ENCODE measurements at regions not wholly inside any gene's neighbourhood (a gene's known extent, or its start where the extent isn't known, plus 50 kb on each side); places are given as distances from the start of the nearest gene placed in this dataset.
A peak's percentile ranks its signal among the peaks of the same experiment; 100 is the strongest.

DNA sequence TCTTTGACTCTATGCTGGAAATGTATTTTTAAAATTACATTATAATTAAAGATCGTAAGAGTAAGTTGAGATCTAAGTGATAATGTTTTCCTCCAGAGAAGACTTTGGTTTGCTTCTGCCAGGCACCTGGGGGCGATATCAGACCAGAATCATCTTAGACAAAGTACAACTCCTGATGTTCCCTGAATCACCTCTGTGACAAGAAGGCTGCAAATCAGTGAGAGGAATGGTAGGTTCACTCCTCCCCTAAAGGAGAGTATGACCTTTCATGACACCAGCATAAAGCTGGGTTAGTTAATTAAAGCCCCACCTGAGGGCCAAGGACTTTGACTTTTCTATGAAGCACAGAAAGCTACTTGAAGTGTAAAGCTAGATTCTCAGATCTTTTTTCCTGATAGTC is 114.4 kb upstream of the DTNA start:
- FAIRE-seq, result no peak

DNA sequence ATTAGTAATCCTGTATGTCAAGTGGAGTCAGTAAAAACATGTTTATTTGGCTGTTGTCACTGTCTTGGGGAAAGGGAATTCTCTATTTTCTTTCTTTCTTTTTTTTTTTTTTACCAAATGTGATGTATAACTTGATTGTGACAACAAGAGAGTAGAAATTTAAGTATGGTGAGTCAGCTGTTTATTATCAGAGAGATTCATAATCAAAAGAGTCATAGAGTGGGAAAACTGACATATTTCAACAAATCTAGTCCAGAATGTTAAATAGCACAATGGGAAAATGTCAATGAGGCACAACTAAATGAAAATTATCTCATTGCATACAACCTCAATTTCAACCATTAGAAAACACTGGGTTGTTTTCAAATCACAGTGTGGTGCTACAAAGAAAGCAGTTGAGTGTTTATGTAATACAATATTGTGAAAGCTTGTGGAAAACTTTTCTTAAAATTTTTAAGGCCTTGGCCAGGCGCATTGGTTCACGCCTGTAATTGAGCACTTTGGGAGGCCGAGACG is 111.9 kb upstream of the DTNA start:
- FAIRE-seq, result no peak

DNA sequence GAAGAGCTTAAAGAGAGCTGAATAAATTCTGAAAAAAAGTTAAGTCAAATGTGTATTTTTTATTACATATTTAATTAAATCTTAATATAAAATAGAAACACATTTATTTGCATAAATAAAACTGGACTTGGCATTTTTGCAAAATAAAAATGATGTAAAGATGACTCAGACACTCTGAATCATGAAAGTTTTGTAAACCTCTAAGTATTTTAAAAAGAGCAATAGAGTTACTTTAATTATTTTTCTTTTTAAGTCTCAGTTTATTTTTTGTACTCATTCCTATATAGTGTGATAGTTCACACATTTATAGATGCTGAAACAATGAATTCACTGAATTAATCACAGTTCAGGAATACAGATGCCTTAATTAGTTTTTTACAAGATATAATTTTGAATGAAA is 109.9 kb upstream of the DTNA start:
- FAIRE-seq, result peak; percentile 33

DNA sequence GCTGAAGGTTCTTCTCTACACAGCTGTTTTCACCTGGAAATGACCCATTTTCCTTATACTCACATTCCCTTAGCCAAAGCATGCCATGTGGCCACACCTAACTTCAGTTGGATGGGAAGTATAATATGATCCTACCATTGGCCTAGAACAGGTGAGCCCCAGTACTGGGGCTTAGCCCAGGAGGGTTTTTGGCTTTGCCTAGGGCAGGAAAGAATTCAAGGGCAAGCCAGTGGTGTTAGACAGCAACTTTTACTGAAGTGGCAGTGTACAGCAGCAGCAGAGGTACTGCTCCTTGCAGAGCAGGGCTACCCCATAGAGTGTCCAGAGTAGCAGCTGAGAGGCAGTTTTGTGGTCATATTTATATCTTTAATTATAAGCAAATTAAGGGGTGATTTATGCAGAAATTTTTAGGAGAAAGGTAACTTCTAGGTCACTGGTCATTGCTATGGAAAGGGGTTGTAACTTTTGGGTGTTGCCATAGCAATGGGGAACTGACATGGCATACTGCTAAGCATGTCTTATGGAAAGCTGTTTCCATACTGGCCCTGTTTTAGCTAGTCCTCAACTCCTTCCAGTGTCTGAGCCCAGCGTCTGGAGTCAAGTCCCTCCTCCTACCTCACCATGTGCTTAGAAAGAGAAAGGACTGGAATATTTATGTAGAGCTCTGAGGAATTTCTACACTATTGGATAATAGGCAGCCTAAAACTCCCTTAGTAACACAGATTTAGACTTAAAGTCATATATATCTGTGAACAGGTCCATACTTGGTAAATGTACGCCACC is 109.0 kb upstream of the DTNA start:
- FAIRE-seq, result no peak

DNA sequence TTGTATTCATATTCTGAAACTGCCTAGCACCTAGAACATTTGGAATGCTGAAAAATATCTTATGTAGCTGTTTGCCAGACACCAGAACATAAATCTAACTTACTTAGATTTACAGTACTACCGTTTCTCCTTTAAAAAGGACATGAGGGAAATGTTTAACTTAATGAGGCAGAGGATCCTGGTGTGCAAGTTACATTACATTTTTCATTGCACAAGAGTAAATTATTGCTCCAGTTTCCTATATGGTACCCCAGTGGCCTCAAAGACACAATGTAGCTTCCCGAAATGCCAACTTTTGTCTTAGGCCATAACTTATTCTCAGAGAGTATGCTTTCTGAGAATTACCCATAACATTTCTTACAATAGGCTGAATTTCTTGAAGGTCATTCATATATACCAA is 105.5 kb upstream of the DTNA start:
- FAIRE-seq, result no peak

DNA sequence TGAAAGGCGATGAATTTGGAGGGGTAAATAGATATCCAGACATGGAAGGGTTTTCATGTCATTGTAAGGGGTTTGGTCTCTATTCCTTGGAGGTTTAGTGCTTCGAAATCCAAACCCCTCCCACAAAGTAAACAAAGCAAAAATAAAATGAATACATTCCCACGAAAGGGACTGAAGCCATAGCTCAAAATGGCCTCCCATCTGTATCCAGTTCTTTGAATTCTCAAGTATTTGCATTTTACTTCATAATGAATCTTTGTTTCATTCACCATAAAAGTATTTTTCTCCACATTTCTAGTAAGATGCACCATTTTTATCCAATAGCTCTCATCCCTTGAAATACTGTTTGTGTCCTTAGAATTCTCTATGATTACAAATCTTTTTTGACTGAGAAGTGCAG is 103.2 kb upstream of the DTNA start:
- FAIRE-seq, result no peak

DNA sequence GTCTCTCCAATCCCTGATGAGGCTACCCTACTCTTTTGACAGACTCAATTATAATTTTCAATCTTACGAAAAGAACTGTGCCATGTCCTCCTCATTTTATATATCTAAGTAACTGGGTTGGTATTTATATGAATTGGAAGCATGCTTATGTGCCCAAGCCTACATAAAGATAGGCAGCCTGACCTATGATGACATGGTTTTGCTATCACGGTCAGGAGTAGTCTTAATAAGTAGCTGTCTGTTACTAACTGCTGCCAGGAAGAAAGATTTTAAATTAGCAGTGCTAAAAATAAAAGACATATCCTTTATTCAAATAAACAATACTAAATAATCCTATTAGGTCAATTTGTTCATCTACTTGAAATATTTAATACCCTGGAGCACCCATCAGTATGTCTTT is 102.0 kb upstream of the DTNA start:
- no peak for FAIRE-seq

DNA sequence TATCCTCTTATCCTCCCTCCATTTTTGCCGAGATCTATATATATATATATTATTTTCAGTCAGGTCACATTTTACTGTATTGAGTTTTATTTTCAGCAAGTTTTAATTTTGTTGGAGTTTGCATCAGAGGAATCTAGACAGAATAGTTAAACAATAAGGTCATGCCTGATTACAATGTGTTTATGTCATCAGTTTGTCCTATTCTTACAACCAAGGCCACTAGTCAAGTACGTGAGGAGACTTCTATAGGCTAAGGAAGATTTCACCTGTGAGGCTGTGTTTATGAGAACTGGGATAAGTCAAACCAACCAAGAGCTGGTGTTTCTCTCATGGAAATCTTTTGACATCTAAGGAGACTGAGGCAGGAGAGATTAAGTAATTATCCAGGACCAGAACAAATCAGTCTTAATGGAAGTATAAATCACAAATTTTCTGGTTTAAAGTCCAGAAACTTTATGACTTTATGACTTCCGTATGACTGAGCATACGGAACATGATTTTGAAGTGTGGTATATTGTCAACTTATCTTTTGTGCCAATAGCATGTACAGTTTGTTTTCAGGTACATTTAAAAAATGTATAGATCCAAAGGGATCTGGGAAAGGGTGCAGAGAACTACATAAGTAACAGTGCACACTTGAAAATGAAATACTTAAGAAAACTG is 100.0 kb upstream of the DTNA start:
- FAIRE-seq, result no peak

DNA sequence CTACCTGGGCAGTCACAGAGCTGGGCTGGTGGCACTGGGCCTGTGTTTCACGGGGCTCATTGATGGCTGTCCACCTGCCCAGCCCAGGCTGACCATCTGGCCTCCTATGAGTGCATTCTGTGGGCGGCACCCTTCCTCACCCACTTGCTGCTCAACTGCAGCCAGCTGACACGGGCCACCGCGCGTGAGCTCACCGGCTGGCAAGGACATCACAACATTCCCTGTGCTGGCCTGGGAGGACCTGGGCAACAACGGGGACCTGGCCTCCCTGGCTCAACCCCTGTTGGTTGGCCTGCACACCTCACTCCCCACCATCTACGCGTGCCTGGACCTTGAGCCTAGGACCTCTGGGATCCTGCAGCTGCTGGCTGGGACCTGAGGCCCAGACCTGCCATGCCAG is 98.2 kb upstream of the DTNA start:
- FAIRE-seq, result no peak

DNA sequence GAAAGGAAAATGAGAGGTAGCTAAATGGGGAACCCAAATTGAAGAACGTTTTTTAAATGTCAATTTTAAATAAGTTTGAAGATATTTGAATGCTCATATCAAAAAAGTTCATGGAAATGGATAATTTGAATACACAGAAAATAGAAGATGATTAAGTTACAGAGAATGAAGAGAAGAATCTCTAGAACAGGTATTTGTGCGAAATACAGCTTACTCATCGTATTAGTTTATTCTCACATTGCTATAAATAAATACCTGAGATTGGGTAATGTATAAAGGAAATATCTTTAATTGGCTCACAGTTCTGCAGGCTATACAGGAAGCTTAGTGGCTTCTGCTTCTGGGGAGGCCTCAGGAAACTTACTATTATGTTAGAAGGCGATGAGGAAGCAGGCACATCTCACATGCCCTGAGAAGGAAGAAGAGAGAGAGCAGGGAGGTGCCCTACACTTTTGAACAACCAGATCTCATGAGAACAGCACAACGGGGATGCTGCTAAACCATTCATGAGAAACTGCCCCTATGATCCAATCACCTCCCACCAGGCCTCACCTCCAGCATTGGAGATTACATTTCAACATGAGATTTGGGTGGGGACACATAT is 89.7 kb upstream of the DTNA start:
- FAIRE-seq, result no peak

DNA sequence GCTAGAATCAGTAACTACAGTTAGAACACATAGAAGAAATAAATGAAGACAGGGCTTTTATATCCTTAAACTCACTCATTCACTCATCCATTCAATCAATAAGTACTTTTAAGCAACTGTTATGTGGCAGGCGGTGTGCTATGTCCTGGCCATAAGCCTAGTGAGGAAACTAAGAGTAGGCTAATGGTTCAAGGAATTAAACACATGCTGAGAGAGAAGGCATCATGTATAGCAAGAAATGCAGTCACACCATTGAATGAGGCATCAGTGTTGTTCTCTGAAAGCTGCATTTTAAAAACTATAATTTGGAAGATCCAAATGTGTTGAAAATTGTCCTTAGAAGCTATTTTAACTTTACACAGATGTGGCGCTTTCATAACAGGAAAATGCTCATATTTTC is 86.5 kb upstream of the DTNA start:
- FAIRE-seq, result no peak

DNA sequence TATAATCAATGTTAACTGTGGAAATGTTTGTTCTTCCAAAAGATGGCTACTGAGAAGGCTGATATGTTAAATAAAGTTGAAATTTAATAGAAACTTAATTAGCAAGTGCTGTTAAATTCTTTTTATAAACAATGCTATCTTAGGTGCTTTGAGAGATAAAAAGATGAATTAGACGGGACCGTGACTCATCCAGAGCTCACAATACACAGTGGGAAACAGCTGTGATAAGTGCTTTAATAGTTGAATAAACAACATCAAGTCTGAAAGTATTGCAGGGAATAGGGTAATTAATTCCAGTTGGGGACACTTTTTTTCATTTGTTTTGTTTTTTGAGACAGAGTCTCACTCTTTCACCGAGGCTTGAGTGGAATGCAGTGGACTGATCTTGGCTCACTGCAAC is 85.5 kb upstream of the DTNA start:
- no peak for FAIRE-seq

DNA sequence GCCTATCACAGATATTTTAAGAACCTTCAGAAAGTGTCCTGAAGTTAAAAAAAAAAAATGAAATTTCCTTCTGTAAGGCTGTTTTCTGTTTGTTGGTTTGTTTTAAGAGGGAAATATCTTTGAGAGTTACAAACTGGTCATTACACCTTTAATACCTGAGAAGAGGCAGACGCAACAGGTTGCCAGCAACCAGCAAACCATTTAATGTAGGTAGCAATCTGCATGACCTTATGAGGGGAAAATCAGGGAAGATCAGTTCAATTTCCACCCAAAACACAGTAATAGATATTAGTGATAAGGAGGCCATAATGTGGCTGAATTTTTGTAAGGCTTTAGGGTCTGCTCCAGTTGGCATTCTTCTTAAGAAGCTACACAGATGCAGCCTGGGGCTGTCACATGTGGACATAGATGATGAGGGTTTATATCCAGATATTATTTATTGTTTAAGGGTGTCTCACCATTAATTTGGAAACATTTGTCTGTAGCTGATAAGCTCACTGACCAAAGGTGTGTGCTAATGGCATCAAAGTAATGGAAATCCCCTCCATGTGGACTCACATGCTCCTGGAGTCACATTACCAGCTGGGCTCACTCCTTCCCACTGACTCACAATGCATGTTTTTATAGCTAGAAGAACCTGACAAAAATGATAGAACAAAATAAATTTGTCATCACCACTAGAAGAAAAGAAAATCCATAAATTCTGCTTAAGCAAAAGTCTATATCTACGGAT is 83.5 kb upstream of the DTNA start:
- FAIRE-seq, result no peak

DNA sequence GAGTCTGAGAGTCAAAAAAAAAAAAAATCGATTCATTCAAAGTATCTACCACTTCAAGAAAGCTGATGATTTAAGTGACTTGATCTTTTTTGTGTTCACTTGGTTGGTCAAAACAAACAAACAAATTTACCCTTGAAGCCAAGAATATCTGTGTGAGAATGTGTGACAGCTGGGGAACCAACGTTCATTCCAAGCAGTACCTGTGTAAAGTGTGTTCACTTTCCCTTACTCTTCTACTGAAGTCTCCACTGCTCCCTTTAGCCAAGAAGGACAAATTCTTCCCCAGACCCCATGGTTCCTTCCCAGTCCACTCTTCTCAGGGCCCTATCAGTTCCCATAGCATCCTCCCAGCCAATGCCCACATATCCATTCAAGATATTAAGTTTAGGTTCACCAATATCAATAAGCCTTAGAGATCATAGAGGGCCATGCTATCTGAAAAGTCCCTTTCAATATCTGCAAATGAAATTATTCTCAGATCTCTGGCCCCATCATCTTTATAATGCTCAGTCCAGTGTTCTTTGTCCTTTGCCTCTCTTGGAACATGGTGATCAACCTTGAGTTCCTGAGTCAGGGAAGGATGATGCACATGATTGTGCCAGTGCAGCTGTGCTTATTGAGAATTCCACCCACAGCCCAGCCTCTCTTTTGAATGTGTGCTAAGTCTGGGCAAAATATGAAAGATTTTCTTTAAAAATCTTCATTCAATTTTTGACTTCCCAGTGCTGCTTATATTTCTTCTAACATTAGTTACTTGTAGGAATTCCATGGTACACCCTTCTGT is 82.8 kb upstream of the DTNA start:
- FAIRE-seq, result no peak

DNA sequence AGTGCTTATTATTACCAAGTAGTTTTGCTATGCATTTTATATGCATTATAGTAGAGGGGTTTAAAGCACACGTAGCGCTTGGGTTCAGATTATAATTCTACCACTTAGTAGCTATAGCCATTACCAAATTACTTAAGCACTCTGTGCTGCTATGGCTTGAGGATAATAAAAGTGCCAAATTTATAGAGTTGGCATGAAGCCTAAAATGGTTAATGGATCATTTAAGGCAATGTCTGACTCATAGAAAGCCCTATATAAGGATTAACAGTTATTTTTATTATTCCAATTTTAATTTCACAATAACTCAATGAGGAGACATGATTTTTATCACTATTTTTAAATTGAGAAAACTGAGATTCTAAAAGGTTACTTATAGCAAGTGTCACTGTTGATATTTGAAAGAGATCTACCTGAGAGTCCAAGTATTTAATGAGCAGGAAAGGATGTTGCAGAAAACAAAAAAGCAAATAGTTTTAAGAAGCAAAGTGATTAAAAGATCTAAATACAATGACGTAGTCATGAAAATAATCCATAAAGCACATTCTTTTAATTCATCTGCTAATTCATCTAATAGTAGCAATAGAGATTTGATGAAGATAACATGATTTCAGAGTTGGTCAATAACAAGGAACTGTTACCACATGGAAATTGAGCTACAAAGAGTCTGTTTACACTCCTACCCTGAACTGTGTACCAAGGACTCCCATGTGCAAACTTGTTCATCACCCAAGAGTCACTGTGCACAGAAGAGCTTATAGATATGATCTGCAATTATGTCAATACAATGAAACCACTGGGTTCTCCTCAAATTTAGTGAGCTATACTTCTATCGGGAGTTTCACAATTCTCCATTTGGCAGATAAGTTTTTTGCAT is 78.8 kb upstream of the DTNA start:
- FAIRE-seq, result no peak

DNA sequence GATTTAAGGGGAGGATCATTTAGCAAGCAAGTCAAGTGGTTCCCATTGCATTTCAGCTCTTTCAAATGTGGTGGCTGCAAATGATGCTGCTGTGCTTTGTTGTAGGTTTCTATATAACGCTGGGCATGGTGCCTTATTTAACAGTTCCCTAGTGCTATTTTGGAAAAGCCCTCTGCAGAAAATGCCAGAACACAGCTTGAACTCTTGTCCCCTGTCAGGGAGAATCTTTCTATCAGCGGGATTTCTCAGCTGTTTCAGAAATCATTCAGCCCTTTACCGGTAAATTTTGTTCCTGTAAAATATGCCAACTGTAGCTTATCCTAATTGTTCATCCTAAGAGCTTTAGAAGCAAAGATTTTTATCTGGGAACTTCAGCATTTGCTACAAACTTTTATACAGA is 77.8 kb upstream of the DTNA start:
- no peak for FAIRE-seq

DNA sequence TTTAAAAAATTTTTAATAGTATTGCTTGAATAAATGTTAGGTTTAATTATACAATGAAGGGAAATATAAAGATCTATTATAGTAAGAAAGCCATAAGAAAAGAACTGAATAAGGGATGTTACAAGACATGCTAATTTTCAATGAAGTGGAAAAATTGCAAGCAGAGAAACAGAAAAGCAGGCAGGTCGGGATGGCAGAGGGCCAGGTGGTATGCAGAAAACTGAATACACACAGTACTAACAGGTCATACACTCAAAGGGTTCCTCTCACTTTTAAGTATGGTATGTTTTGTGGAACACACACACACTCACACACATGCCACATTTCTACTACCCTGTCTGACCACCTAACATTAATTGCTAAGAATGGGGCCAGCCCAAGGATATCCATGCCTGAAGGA is 76.7 kb upstream of the DTNA start:
- no peak for FAIRE-seq

DNA sequence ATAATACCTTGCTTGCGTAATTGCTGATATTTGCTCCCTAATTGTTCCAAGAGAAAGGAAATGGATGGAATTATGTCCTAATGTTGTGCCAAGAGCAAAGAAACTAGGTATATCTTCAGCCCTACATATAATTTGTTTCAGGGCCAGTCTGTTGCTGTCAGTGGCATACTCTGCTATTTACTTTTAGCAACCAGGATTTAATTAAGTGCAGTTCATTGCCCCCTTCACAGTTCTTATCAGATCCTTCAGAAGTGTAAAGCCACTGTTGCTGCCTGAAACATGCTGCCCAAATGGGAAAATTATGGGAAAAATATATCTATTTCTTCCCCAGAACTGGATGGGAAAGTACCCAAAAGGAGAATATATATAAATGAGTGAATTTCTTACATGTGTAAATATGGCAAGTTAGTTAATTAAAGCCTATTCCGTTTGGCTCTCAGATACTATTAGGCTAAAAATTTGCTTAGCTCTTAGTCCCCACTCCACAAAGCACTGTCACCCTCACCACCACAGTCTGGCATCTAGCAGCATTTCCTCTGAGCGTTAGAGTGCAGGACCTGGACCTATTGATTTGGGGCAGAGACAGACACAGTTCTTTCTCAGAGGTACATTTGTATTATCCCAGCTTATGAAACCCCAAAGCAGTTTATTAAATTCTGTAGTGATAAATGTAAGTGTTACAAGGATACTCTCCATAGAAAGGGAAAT is 72.8 kb upstream of the DTNA start:
- no peak for FAIRE-seq

DNA sequence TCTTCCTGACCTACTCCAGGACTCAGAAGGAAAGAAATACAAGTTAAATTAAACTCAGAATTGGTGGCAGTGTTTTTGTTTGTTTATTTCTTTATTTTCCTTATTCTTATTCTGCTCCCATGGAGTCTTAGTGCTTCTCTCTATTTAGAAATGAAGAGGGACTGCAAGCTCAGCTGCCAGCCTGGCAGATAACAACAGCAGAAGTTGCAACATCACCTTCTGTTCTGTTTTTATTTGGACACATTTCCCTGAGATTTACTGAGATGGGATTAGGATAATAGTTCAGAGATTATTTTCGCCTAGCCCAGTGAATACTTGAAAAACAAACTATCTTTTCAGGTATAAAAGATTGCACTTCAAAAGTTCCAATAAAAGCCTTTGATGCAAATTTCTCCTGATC is 70.4 kb upstream of the DTNA start:
- no peak for FAIRE-seq

DNA sequence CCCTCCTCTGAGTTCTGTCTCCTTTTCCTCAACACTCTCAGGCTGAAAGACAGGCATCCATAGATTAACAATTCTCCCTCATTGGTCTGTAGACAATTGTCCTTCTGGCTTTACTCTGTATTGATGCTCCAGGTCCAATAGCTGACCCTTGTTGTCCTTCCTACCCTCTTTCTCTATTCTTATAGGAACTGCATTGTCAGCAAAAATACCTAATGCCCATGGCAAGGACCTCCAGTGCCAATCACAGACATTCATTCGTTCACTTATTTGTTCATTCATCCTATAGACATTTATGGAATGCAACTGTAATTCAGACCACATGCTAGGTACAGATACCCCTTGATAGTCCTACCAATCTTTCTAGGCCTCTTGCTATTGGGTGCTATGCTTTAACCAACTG is 69.8 kb upstream of the DTNA start:
- FAIRE-seq, result no peak

DNA sequence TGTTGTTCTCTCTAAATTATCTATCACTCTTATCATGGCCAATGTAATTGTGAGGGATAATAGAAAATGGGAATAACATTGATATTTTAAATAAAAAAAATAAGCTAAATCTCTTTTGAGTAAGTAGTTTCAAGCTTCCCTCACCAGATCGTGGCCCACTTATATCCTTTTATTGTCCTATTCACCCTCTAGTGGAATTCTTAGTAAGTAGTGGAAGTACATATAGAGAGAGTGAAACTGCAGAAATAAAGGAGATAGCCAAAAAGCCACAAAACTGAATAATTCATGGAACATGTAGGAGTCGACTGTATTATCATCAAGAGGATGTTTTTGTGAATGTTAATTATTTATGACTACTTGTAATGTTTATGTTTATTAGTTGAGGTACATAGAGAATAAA is 66.1 kb upstream of the DTNA start:
- no peak for FAIRE-seq
